ENCODE measurements at regions not wholly inside any gene's neighbourhood (a gene's known extent, or its start where the extent isn't known, plus 50 kb on each side); places are given as distances from the start of the nearest gene placed in this dataset.

GRCh38 chr2:34379586-34379985, 780.5 kb upstream of the FAM98A start:
- Histone ChIP-seq H3K27ac (ENCODE audit: extremely low read depth, low read depth, low read length) (no peak overlapping the region), H3K36me3 (ENCODE audit: control insufficient read depth in 2 of 2, insufficient read depth in 1 of 2, low read length in 2 of 2) (no peaks in the 10 kb centered on the region), H3K4me1 (ENCODE audit: control insufficient read depth, insufficient read depth, low read length) (no peaks in the 10 kb centered on the region), H3K9me3 (ENCODE audit: control insufficient read depth, insufficient read depth, low read depth, low read length) (no peaks in the 10 kb centered on the region), H3K4me3 (ENCODE audit: low read depth, low read length) (no peak overlapping the region)
- POLR2A ChIA-PET = no interaction called here
- CTCF ChIA-PET = no interaction called here
- no peak for TF ChIP-seq ZNF121 (tag by site-specific recombination; IDR thresholded peaks at IDR 0.05)
- no peak for TF ChIP-seq WT1 (tag by site-specific recombination; IDR thresholded peaks at IDR 0.05)
- no peak for TF ChIP-seq KLF1 (tag by site-specific recombination; IDR thresholded peaks at IDR 0.05)
- TF ChIP-seq ZNF362 (tag by site-specific recombination; IDR thresholded peaks at IDR 0.05) = no peak
- TF ChIP-seq ZFP37 (tag by site-specific recombination; IDR thresholded peaks at IDR 0.05) = no peak
- no peak for TF ChIP-seq ZNF549 (tag by site-specific recombination; IDR thresholded peaks at IDR 0.05)
- TF ChIP-seq REPIN1 (tag by site-specific recombination; IDR thresholded peaks at IDR 0.05; ENCODE audit: low read depth) = no peak
- TF ChIP-seq ZNF580 (tag by site-specific recombination; IDR thresholded peaks at IDR 0.05) = no peak
- no peak for TF ChIP-seq ZNF350 (tag by site-specific recombination; IDR thresholded peaks at IDR 0.05)
- no peak for TF ChIP-seq ATF2 (tag by site-specific recombination; IDR thresholded peaks at IDR 0.05; ENCODE audit: low read depth)
- no peak for TF ChIP-seq ZNF19 (tag by site-specific recombination; IDR thresholded peaks at IDR 0.05; ENCODE audit: low read depth)
- TF ChIP-seq ZSCAN5A (tag by site-specific recombination; IDR thresholded peaks at IDR 0.05) = no peak
- no peak for TF ChIP-seq ZNF558 (tag by site-specific recombination; IDR thresholded peaks at IDR 0.05)
- no peak for TF ChIP-seq KLF16 (tag by site-specific recombination; IDR thresholded peaks at IDR 0.05)

GRCh38 chr2:34373586-34374233, 774.6 kb upstream of the FAM98A start:
- Histone ChIP-seq H3K4me1 (ENCODE audit: control insufficient read depth, insufficient read depth, low read length) (no peaks in the 10 kb centered on the region), H3K36me3 (ENCODE audit: control insufficient read depth in 2 of 2, insufficient read depth in 1 of 2, low read length in 2 of 2) (no peaks in the 10 kb centered on the region), H3K27ac (ENCODE audit: extremely low read depth, low read depth, low read length) (no peak overlapping the region), H3K4me3 (ENCODE audit: low read depth, low read length) (no peak overlapping the region), H3K9me3 (ENCODE audit: control insufficient read depth, insufficient read depth, low read depth, low read length) (no peaks in the 10 kb centered on the region)
- TF ChIP-seq PRDM2 (tag by site-specific recombination; IDR thresholded peaks at IDR 0.05; ENCODE audit: borderline replicate concordance) = no peak
- ChIA-PET POLR2A (no interaction called here), CTCF (no interaction called here)

All from HEK293 (cell line).